ENCODE measurements at regions not wholly inside any gene's neighbourhood (a gene's known extent, or its start where the extent isn't known, plus 50 kb on each side); places are given as distances from the start of the nearest gene placed in this dataset.

GRCh38 chrX:65608026-65608425 lies 59.4 kb upstream of the MSN start:
- no TSS peak for BruUV-seq (replicated peaks)
- no peaks in the 10 kb centered on the region for H3K27me3 ChIP-seq (ENCODE audit: control insufficient read depth in 2 of 2, insufficient read depth in 2 of 2, low read length in 2 of 2)
- FAIRE-seq, result no peak
- no peak overlapping the region for H3K27ac ChIP-seq (ENCODE audit: insufficient read depth, low read depth, low read length)
- H2AFZ ChIP-seq (ENCODE audit: low read depth, low read length), result no peak overlapping the region
- TF ChIP-seq JUN (IDR thresholded peaks at IDR 0.05; ENCODE audit: borderline replicate concordance, insufficient read depth, insufficient read length, low read depth) (no peak), GATA2 (IDR thresholded peaks at IDR 0.05; ENCODE audit: insufficient read depth, insufficient read length, low read depth, low read length) (no peak), FOS (IDR thresholded peaks at IDR 0.05; ENCODE audit: borderline replicate concordance, insufficient read depth, low read length) (no peak), MAX (IDR thresholded peaks at IDR 0.05; ENCODE audit: insufficient read depth, insufficient read length) (no peak), EZH2 (IDR thresholded peaks at IDR 0.05; ENCODE audit: borderline replicate concordance, low read depth, low read length, severe bottlenecking) (no peak), MYC (IDR thresholded peaks at IDR 0.05; ENCODE audit: low read depth, low read length) (no peak), POLR2A (IDR thresholded peaks at IDR 0.05; ENCODE audit: low read depth, low read length) (no peak), CTCF (IDR thresholded peaks at IDR 0.05; ENCODE audit: extremely low read depth in 1 of 2, insufficient read depth in 1 of 2, low read depth in 1 of 2, low read length in 2 of 2) (no peak), POLR2AphosphoS5 (IDR thresholded peaks at IDR 0.05; ENCODE audit: insufficient read depth, low read depth, low read length) (no peak)
- H3K79me2 ChIP-seq (ENCODE audit: control insufficient read depth, insufficient read depth, low read length), result no peaks in the 10 kb centered on the region
- intact Hi-C loops (cut with micrococcal nuclease) (no loop called here), dilution Hi-C loops (cut with MboI; ENCODE audit: extremely low pct_ligation_motif_present, low sequenced_read_pairs) (no loop called here)
- peaks cover 14% of the 10 kb centered on the region for H3K4me1 ChIP-seq (ENCODE audit: control insufficient read depth, extremely low read depth, insufficient read depth, low read length)
- ChIA-PET CTCF (no interaction called here), POLR2A (no interaction called here)
- H3K9ac ChIP-seq (replicated peaks; ENCODE audit: extremely low read depth, insufficient read depth, low read length), result no peak overlapping the region
- no peak overlapping the region for H3K4me2 ChIP-seq (ENCODE audit: insufficient read depth, low read length)
- H3K36me3 ChIP-seq (ENCODE audit: control insufficient read depth in 2 of 2, extremely low read depth in 1 of 2, insufficient read depth in 2 of 2, low read length in 2 of 2), result no peaks in the 10 kb centered on the region
- no peaks in the 10 kb centered on the region for H4K20me1 ChIP-seq (replicated peaks; ENCODE audit: control insufficient read depth, extremely low read depth, insufficient read depth, low read length)
- no peaks in the 10 kb centered on the region for H3K9me3 ChIP-seq (replicated peaks; ENCODE audit: control insufficient read depth, insufficient read depth, low read length)
- no peak overlapping the region for H3K4me3 ChIP-seq (replicated peaks in 1 of 3; ENCODE audit: insufficient read depth in 1 of 3, low read depth in 1 of 3, low read length in 3 of 3)
- DNase-seq (ENCODE audit: low read depth, low spot score), result no peak
- no peaks in the 10 kb centered on the region for H3K9me1 ChIP-seq (replicated peaks; ENCODE audit: control insufficient read depth, extremely low read depth, insufficient read depth, low read length)
